ENCODE measurements at regions not wholly inside any gene's neighbourhood (a gene's known extent, or its start where the extent isn't known, plus 50 kb on each side); places are given as distances from the start of the nearest gene placed in this dataset.

GRCh38 chrX:12013211-12013618 lies 125.1 kb upstream of the FRMPD4 start:
- H3K4me1 ChIP-seq (ENCODE audit: control insufficient read depth, insufficient read depth, low read length) = no peaks in the 10 kb centered on the region; the same call in 1 of the 2 replicates
- WGBS, 2 experiments (ENCODE audit: extremely low coverage in 2 of 2, insufficient read length in 1 of 2) = no CpG with 5 or more reads among the region's 2 CpGs
- no peak overlapping the region for H3K56ac ChIP-seq (ENCODE audit: extremely low read depth, insufficient read depth, low read length)
- H2BK5ac ChIP-seq (ENCODE audit: low read depth, low read length, poor library complexity, severe bottlenecking) = no peak overlapping the region
- no peak overlapping the region for H2AFZ ChIP-seq (replicated peaks; ENCODE audit: low read length, poor library complexity)
- dilution Hi-C loops (cut with HindIII; ENCODE audit: low sequenced_read_pairs, unreplicated experiment) = no loop called here
- no peak overlapping the region for H4K8ac ChIP-seq (ENCODE audit: low read depth in 2 of 2, low read length in 2 of 2)
- in situ Hi-C loops (cut with MboI; ENCODE audit: low sequenced_read_pairs) = no loop called here
- peak; percentile 56; the same call in 1 of the 2 replicates for TF ChIP-seq NFE2L2 (IDR thresholded peaks at IDR 0.05; ENCODE audit: low read depth, low read length)
- peak; percentile 41; the same call in 1 of the 2 replicates for TF ChIP-seq MAFK (IDR thresholded peaks at IDR 0.05; ENCODE audit: low read depth, low read length)
- no peak for TF ChIP-seq RFX5 (IDR thresholded peaks at IDR 0.05; ENCODE audit: low read depth, low read length)
- H2BK15ac ChIP-seq (ENCODE audit: low read depth, low read length) = no peak overlapping the region
- no peaks in the 10 kb centered on the region for H3K9me3 ChIP-seq (ENCODE audit: control insufficient read depth, insufficient read depth, low read length)
- no peak overlapping the region for H2AK5ac ChIP-seq (ENCODE audit: low read depth, low read length)
- ChIA-PET CTCF (no interaction called here), POLR2A (ENCODE audit: unreplicated experiment) (no interaction called here)
- DNase-seq (peak; percentile 70), ATAC-seq (ENCODE audit: low read depth) (peak; percentile 53)
- no peak overlapping the region for H3K18ac ChIP-seq (ENCODE audit: low read depth, low read length)
- no peaks in the 10 kb centered on the region for H4K20me1 ChIP-seq (ENCODE audit: insufficient read depth, low read length)
- no peak overlapping the region for H4K91ac ChIP-seq (ENCODE audit: insufficient read depth, low read depth, low read length)
- no peak overlapping the region for H3K4me3 ChIP-seq (ENCODE audit: insufficient read depth, low read depth, low read length)
- no TSS peak for BruUV-seq (replicated peaks)
- no peak overlapping the region for H3K27ac ChIP-seq (ENCODE audit: insufficient read depth, low read length)
- no peaks in the 10 kb centered on the region for H3K27me3 ChIP-seq (ENCODE audit: control insufficient read depth, insufficient read depth, low read length)
- H2BK120ac ChIP-seq (ENCODE audit: low read depth, low read length) = no peak overlapping the region
- H2AK9ac ChIP-seq (replicated peaks; ENCODE audit: low read depth, low read length, poor library complexity) = no peak overlapping the region
- no peak overlapping the region for H3K4me2 ChIP-seq (ENCODE audit: low read depth, low read length)
- H3K36me3 ChIP-seq (ENCODE audit: control insufficient read depth, insufficient read depth, low read length) = no peaks in the 10 kb centered on the region
- H3K9ac ChIP-seq (ENCODE audit: low read depth, low read length) = no peak overlapping the region
- H3K4ac ChIP-seq (ENCODE audit: low read depth, low read length) = no peak overlapping the region
- H3K23ac ChIP-seq (ENCODE audit: low read depth, low read length) = no peak overlapping the region
- no peak overlapping the region for H3K14ac ChIP-seq (replicated peaks; ENCODE audit: low read depth, low read length)
- no peaks in the 10 kb centered on the region for H3K79me1 ChIP-seq (ENCODE audit: low read depth in 1 of 2, low read length in 2 of 2)
- H4K5ac ChIP-seq (ENCODE audit: low read depth, low read length) = no peak overlapping the region
- no peak overlapping the region for H2BK20ac ChIP-seq (ENCODE audit: low read depth, low read length)
- no peaks in the 10 kb centered on the region for H3K9me1 ChIP-seq (ENCODE audit: insufficient read depth, low read length)
- intact Hi-C loops (cut with micrococcal nuclease) = no loop called here

Measured in IMR-90 (cell line).